H1 (cell line): ENCODE measurements at regions not wholly inside any gene's neighbourhood (a gene's known extent, or its start where the extent isn't known, plus 50 kb on each side); places are given as distances from the start of the nearest gene placed in this dataset.

Experiments
- ASH2L ChIP-seq: fragments of 200-600, 300-600 bp; sonication (generic); IDR thresholded peaks from one replicate; pipeline ENCODE4 v1.7.1; 2017; ENCODE audit warnings: low read length
- CREB1 ChIP-seq: IDR thresholded peaks from 2 replicates; pipeline ENCODE4 v1.6.1; 2012; ENCODE audit warnings: inconsistent platforms
- RBBP5 ChIP-seq: IDR thresholded peaks from 2 replicates; pipeline ENCODE4 v1.7.1; 2012; ENCODE audit warnings: low read depth, mild to moderate bottlenecking, inconsistent platforms, low read length, moderate library complexity, borderline replicate concordance
- SP2 ChIP-seq: IDR thresholded peaks from 2 replicates; pipeline ENCODE4 v1.6.1; 2012; ENCODE audit warnings: mild to moderate bottlenecking, low read length, inconsistent platforms
- SUZ12 ChIP-seq: fragments of 200-600 bp; sonication (generic); IDR thresholded peaks from 2 replicates; pipeline ENCODE4 v1.6.1; 2012; ENCODE audit warnings: mild to moderate bottlenecking, inconsistent platforms, low read length, moderate library complexity, mixed read lengths
- TAF7 ChIP-seq: optimal IDR thresholded peaks from 2 replicates; pipeline ENCODE3; 2011; ENCODE audit warnings: low read depth, mild to moderate bottlenecking, inconsistent platforms, low read length, moderate library complexity, borderline replicate concordance

DNA sequence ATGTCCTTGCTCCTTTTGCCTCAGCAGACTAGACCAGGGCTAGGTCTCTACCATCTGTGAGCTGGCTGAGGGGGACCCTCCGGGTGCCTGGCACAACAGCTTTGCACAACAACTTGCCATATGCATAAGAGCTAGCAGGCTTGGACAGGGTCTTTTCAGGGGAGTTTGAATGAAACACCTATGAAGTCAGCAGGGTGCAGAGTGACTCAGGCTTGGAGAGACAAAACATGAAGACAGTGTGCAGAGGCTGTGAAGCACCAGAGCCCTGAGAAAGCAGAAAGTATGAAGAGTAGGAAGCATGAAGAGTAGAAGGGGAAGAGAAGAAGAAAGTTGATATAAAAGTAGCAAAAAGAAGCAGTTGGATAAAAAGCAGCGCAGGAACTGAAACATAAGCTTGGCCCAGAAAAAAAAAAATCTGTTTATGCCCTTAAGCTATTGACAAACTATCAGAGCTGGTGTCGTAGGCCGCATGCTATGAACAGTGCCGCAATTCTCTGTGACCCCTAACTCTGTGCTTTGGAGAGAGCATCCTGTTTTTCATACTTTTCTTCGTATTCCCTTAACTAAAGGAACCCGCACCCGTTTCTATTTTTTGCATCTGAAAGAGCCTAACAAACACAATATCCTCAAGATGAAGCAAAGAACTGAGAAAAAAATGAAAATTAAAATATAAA lies 52.7 kb upstream of the FAM216B start (continued):
- TF ChIP-seq SP2 (no peak), CREB1 (no peak), RBBP5 (no peak), TAF7 (no peak), ASH2L (no peak), SUZ12 (no peak)
